SJSA1 (cell line): ENCODE measurements at regions not wholly inside any gene's neighbourhood (a gene's known extent, or its start where the extent isn't known, plus 50 kb on each side); places are given as distances from the start of the nearest gene placed in this dataset.

Source experiments
- DNase-seq, 2 experiments: peaks; one replicate each; pipeline ENCODE4 v3.0.0-alpha.2; 2015 to 2020; ENCODE audit warnings: low spot score in 2 of 2, low read depth in 1 of 2
- H3K27ac ChIP-seq: fragments of 250-450 bp; sonication (Bioruptor Pico); 2 replicates; pipeline ENCODE4 v1.5.1; 2020; ENCODE audit warnings: mild to moderate bottlenecking, moderate library complexity
- H3K27me3 ChIP-seq: fragments of 250-450 bp; sonication (Bioruptor Pico); replicated peaks from 2 replicates; pipeline ENCODE4 v1.5.1; 2020; ENCODE audit warnings: mild to moderate bottlenecking, moderate library complexity
- H3K36me3 ChIP-seq: fragments of 250-450 bp; sonication (Bioruptor Pico); 2 replicates; pipeline ENCODE4 v1.5.1; 2020; ENCODE audit warnings: mild to moderate bottlenecking
- H3K4me1 ChIP-seq: fragments of 250-450 bp; sonication (Bioruptor Pico); replicated peaks from 2 replicates; pipeline ENCODE4 v1.6.1; 2021; ENCODE audit warnings: mild to moderate bottlenecking
- H3K4me3 ChIP-seq: fragments of 250-450 bp; sonication (Bioruptor Pico); 2 replicates; pipeline ENCODE4 v1.5.1; 2020; ENCODE audit warnings: mild to moderate bottlenecking
- H3K9me3 ChIP-seq: fragments of 250-450 bp; sonication (Bioruptor Pico); replicated peaks from 2 replicates; pipeline ENCODE4 v1.5.1; 2020; ENCODE audit warnings: mild to moderate bottlenecking

DNA sequence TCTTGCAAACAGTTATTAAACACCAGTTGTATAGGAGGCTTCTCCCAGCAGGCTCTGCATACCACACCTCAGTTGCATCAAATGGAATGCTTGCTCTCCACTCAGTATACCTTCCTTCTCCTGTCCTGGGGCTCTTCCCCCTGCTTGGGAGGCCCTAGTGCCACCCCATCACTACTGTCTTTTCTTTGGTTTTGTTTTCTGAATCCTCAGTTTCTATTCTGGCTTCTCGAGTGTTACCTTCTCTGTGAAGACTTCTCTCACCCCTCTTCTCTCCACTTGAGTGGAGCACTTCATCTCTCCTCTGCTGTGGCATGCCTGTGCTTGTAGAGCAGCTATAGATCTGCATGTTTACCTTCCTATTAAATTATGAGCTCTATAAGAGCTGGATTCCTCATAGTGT lies 75.7 kb upstream of the TPRG1 start:
- Histone ChIP-seq H3K27me3 (no peaks in the 10 kb centered on the region), H3K4me1 (no peaks in the 10 kb centered on the region), H3K9me3 (no peaks in the 10 kb centered on the region), H3K27ac (no peak overlapping the region), H3K4me3 (no peak overlapping the region), H3K36me3 (no peaks in the 10 kb centered on the region)
- DNase-seq = no peak

DNA sequence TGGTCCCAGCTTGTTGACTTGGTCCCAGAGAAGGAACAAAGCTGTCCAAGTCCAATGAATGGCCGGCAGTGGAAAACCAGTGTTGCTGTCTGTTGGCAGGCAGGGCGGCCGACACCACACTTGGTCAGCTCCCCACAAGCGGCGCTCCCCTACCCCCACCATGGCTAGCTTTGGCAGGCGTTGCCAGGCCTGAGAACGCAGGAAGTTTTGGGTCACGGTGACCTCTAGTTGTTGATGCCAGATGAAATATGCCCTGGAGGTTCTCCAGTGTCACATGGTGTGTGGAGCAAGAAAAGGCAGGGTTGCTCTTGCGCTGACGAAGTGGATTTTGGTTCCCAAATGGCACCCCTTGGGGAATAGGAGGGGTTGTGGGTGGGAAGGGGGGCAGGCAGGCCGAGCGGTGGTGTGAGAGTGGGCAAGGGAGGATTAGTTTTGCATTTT lies 72.7 kb upstream of the TPRG1 start:
- Histone ChIP-seq H3K36me3 (no peaks in the 10 kb centered on the region), H3K4me1 (no peaks in the 10 kb centered on the region), H3K27ac (no peak overlapping the region), H3K4me3 (no peak overlapping the region), H3K27me3 (no peaks in the 10 kb centered on the region), H3K9me3 (no peaks in the 10 kb centered on the region)
- DNase-seq = no peak

DNA sequence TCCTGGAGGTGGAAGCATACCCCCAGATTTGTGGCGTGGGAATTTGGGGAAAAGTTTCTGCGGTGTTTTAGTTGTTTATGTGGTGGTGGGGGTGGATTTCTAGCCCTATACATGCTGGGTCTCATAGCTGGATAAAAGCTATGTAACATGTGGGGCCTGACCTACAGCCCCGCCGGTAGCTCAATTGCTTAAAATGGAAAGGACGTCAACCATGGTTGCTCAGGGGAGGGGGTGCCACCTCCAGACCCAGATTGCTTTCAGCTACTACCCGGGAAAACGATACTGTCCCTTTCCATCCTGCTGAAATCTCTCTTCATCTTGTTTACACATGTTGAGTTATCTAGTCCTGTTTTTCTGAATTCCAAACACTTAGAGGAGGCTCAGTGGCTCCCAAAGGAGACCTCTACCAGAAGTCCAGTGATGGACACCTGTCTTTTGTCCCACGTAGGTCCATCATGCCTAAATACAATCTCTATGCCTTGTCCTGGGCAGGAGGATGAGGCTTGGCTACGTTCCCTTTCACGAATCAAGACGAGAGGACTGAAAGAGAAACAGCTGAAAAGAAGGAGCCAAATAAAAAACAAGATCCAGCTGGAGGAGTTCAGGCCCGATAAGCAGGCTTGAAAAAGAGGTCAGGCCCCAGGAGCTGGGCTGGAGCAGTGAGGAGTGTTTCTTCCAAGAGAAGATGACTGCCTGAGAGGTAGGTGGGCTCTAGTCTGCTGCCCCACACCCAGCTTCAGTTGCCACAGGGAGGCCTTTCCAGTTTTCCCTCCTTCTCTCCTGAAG lies 72.1 kb upstream of the TPRG1 start:
- H3K9me3 ChIP-seq = no peaks in the 10 kb centered on the region
- no peaks in the 10 kb centered on the region for H3K27me3 ChIP-seq
- no peak for DNase-seq
- H3K27ac ChIP-seq = no peak overlapping the region
- no peak overlapping the region for H3K4me3 ChIP-seq
- no peaks in the 10 kb centered on the region for H3K36me3 ChIP-seq
- no peaks in the 10 kb centered on the region for H3K4me1 ChIP-seq

DNA sequence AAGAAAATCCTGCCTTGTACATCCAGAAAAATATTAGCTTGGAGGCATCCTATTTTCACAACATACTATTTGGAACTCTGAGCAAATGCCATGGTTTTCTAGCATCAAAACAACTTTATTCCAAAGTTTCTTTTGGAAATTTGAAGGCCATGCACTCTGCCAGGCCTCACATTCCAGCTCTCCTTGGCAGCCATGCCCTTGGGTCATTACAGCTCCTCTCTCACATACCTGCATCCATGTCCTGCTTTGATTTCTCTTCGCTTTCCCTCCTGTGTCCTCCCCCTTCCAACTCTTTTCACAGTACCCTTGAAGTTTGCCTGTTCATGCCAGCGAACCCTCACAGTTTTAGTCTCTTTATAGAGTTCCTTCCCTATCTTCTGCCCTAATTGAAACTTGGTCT lies 70.9 kb upstream of the TPRG1 start:
- no peaks in the 10 kb centered on the region for H3K9me3 ChIP-seq
- DNase-seq = no peak
- H3K36me3 ChIP-seq = no peaks in the 10 kb centered on the region
- no peaks in the 10 kb centered on the region for H3K27me3 ChIP-seq
- H3K4me3 ChIP-seq = no peak overlapping the region
- H3K4me1 ChIP-seq = no peaks in the 10 kb centered on the region
- H3K27ac ChIP-seq = no peak overlapping the region

DNA sequence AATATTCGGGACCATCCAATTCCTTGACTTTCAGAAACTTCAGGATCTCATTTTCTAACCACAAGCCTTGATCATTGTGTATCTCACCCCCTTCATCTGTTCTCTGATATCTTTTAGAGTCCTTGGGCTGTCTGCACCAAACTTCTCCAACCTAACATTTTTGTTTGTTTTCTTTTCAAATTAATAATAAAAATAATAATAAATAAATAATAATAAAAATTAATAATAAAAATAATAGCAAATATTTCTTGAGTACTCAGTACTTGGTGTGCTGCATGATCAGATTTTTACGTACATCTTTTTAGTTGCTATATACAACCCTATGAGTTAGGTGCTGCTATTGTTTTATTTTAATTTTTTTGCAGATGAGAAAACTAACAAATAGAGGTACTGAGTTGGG lies 70.2 kb upstream of the TPRG1 start:
- H3K27me3 ChIP-seq = no peaks in the 10 kb centered on the region
- no peaks in the 10 kb centered on the region for H3K4me1 ChIP-seq
- H3K9me3 ChIP-seq = no peaks in the 10 kb centered on the region
- no peak overlapping the region for H3K4me3 ChIP-seq
- H3K27ac ChIP-seq = no peak overlapping the region
- no peak for DNase-seq
- no peaks in the 10 kb centered on the region for H3K36me3 ChIP-seq

DNA sequence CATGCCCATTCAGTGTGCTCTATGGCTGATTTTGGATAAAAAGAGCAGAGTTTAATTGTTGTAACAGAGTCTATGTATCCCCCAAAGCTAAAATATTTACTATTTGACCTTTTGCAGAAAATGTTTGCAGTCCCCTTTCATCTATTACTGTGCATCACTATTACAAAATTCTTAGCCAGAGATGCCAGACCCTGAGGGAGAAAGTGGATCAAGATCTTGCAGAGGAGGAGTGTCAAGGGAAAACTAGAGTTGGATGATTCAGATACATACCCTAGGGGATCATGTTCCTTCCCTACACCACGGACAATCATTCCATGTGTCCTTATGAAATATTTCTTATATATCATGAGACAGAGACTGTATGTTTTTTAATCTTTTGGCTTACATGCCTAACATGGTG lies 68.6 kb upstream of the TPRG1 start:
- Histone ChIP-seq H3K4me1 (no peaks in the 10 kb centered on the region), H3K4me3 (no peak overlapping the region), H3K27me3 (no peaks in the 10 kb centered on the region), H3K27ac (no peak overlapping the region), H3K9me3 (no peaks in the 10 kb centered on the region), H3K36me3 (no peaks in the 10 kb centered on the region)
- no peak for DNase-seq

DNA sequence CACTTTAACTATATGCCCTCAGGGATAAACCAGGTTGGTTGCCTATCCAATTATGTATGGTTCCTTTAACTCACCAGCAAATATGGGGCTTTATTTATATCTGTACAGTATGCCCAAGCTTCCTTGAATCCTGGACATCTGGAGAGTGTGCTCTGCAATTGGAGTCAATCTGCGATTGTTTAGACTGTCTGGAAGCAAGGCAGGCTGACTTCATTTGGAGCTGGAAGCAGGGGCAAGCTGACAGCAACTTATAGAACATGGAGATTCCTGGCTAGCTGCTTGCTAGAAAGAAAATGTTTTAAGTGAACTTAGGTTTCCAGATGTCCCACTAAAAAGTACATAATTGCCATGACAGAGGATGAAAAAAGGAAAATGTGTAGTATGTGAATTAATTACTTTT lies 63.7 kb upstream of the TPRG1 start:
- no peak overlapping the region for H3K4me3 ChIP-seq
- H3K27ac ChIP-seq = no peak overlapping the region
- no peaks in the 10 kb centered on the region for H3K4me1 ChIP-seq
- no peaks in the 10 kb centered on the region for H3K36me3 ChIP-seq
- DNase-seq = no peak
- no peaks in the 10 kb centered on the region for H3K27me3 ChIP-seq
- no peaks in the 10 kb centered on the region for H3K9me3 ChIP-seq

DNA sequence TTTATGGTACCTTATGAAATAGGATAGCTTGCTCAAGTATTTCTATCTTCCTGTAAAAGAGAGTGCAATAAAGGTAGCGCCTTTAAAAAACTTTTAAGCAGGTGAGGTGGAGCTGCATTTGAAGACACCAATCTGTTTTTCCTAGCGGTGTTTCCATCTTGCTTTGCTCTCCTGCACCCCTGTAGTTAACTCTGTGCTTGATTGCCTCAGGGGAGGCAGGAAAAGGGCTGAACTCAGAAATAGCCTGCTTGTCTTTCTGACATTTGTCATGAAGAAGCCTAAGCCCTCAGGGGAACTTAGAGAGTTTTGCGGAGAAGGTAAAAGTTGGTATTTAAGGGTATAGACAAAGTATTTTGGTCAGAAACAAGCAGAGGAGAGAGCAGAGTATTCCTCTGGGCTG lies 63.0 kb upstream of the TPRG1 start:
- Histone ChIP-seq H3K4me3 (no peak overlapping the region), H3K36me3 (no peaks in the 10 kb centered on the region), H3K9me3 (no peaks in the 10 kb centered on the region), H3K27me3 (no peaks in the 10 kb centered on the region), H3K27ac (no peak overlapping the region), H3K4me1 (no peaks in the 10 kb centered on the region)
- DNase-seq = no peak

DNA sequence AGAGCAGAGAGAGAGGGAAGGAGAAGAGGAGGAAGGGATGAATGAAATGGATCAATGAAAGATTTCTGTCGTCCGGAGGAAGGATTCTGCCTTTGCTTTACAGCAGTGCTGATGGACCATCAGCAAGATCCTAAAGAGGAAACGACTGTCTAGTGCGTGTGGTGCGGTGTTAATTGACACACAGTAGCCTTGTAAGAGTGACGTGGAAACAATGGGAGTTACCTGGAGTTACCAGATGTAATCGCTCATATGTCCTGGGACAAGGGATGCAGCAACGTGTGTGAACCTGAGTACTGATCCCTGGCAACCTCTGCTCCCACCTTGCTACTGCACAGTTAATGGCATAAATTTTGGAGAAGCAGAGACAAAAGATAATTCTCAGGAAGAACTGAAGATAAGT lies 62.6 kb upstream of the TPRG1 start:
- H3K9me3 ChIP-seq = no peaks in the 10 kb centered on the region
- H3K27ac ChIP-seq = no peak overlapping the region
- DNase-seq = no peak

DNA sequence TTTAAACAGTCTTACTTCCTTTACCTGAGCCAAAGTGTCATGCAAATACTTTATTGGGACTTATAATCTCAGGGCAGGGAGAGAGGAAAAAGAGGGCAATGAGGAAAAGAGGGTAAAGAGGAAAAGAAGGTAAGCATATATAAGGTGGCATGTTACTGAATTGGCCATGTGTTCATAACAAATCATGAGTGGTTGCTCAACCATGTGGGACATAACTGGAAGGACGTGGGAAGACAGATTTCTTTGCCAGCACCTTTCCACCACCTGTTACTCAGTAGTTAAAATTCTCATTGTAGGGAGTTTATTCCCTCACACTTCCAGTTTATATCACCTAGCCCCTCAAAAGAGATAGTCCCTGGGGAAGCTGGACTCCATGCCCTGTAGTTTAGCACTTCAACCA lies 54.7 kb upstream of the TPRG1 start:
- Histone ChIP-seq H3K36me3 (no peaks in the 10 kb centered on the region), H3K4me1 (no peaks in the 10 kb centered on the region), H3K27ac (no peak overlapping the region), H3K27me3 (no peaks in the 10 kb centered on the region), H3K9me3 (no peaks in the 10 kb centered on the region), H3K4me3 (no peak overlapping the region)
- no peak for DNase-seq

More for the DNA sequence above, 62.6 kb upstream of the TPRG1 start:
- Histone ChIP-seq H3K36me3 (no peaks in the 10 kb centered on the region), H3K27me3 (no peaks in the 10 kb centered on the region), H3K4me3 (no peak overlapping the region), H3K4me1 (no peaks in the 10 kb centered on the region)

DNA sequence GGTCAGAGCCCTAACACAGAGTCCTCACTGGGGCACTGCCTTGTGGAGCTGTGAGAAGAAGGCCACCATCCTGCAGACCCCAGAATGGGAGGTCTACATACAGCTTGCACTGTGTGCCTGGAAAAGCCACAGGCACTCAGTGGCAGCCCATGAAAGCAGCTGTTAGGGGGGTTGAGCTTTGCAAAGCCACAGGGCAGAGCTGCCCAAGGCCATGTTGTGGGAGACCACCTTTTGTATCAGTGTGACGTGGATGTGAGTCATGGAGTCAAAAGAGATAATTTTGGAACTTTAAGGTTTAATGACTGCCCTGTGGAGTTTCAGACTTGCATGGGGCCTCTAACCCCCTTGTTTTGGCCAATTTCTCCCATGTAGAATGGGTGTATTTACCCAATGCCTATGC lies 52.9 kb upstream of the TPRG1 start:
- H3K36me3 ChIP-seq = no peaks in the 10 kb centered on the region
- DNase-seq = no peak
- no peaks in the 10 kb centered on the region for H3K27me3 ChIP-seq
- no peak overlapping the region for H3K27ac ChIP-seq
- no peaks in the 10 kb centered on the region; the same call in 1 of the 2 replicates for H3K4me1 ChIP-seq
- H3K9me3 ChIP-seq = no peaks in the 10 kb centered on the region
- H3K4me3 ChIP-seq = no peak overlapping the region

DNA sequence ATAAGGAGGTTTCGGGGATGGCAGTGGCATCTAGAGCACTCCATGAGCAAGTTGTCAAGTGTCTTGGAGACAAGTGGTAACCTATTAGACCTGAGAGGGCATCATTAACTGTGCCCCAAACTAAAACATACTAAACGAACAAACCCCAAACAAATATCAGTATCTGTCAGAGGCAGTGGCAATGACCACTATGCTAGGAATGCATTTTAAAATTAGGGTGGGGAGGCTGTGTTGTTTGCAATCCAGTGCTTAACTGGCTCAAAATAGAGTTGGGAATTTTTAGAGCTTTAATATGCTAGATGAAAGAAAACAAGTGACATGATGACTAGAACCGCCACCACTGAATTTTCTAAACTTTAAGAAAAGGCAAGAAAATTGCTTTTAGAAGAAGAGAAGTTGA lies 51.8 kb upstream of the TPRG1 start:
- DNase-seq = no peak
- H3K4me1 ChIP-seq = no peaks in the 10 kb centered on the region; the same call in 1 of the 2 replicates
- H3K27me3 ChIP-seq = no peaks in the 10 kb centered on the region
- H3K4me3 ChIP-seq = no peak overlapping the region
- no peaks in the 10 kb centered on the region for H3K36me3 ChIP-seq
- H3K9me3 ChIP-seq = no peaks in the 10 kb centered on the region
- no peak overlapping the region for H3K27ac ChIP-seq

DNA sequence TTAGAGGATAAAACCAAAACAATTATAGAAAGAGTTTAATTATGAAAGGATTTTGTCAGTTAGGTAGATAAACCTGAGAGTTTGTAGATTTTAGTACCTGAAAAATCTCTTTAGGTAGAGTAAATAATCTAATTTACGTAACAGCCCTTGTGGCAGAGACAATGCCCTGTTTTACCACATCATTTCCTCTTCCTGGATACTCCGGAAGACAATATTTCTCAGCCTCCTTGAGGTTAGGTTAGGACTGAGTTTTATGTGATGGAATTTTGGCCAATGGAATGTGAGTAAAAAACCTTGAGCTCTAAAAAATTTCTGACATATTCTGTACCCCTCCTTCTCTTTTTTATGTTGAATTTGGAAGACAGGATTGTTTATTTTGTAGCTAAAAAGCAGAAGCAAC lies 50.7 kb upstream of the TPRG1 start:
- H3K4me1 ChIP-seq = no peaks in the 10 kb centered on the region; the same call in 1 of the 2 replicates
- no peaks in the 10 kb centered on the region for H3K36me3 ChIP-seq
- H3K27me3 ChIP-seq = no peaks in the 10 kb centered on the region
- no peak for DNase-seq
- H3K4me3 ChIP-seq = no peak overlapping the region
- no peaks in the 10 kb centered on the region for H3K9me3 ChIP-seq
- no peak overlapping the region for H3K27ac ChIP-seq
